Gastroesophageal sphincter (tissue), 3 donors: ENCODE measurements at regions not wholly inside any gene's neighbourhood (a gene's known extent, or its start where the extent isn't known, plus 50 kb on each side); places are given as distances from the start of the nearest gene placed in this dataset.

Experiments
- CTCF ChIP-seq, 4 experiments: fragments of 200-600 bp in 2 of 4; fragments of 450-650 bp in 2 of 4; sonication (generic) in 1 of 4; IDR thresholded peaks; one replicate each; pipeline ENCODE4 v1.5.1; 2017 to 2019; ENCODE audit warnings: antibody characterized with exemption in 4 of 4, mild to moderate bottlenecking in 2 of 4, moderate library complexity in 2 of 4
- POLR2A ChIP-seq, 2 donors: fragments of 450-650 bp; IDR thresholded peaks; one replicate each; pipeline ENCODE4 v1.6.1; 2017; ENCODE audit warnings: antibody characterized with exemption in 2 of 2, mild to moderate bottlenecking in 2 of 2, moderate library complexity in 1 of 2
- POLR2AphosphoS5 ChIP-seq: sonication (generic); formaldehyde crosslinking; IDR thresholded peaks from one replicate; pipeline ENCODE4 v1.6.1; 2017; ENCODE audit warnings: antibody characterized with exemption

DNA sequence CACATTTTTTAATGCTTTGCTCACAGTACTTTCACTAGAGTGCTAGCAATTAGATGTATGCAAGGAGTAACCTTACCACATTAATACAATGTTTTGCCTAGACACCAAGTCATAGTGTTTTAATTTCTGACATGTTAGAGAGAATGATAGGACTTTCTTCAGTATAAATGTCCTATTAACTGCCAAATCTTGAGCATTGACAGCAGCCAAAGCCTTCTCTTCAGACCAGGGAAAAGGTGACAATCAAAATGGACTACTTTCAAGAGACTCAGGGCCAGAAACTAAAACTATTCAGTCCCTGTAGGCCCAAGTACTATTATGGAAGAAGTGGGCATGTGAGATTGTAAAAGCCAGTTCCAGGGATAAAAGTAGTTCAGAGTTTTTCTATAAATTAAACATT is 201.4 kb upstream of the PCDH15 start:
- TF ChIP-seq POLR2A (IDR thresholded peaks at IDR 0.05) (no peak), POLR2AphosphoS5 (no peak), CTCF (IDR thresholded peaks at IDR 0.05) (no peak)
